ENCODE measurements at regions not wholly inside any gene's neighbourhood (a gene's known extent, or its start where the extent isn't known, plus 50 kb on each side); places are given as distances from the start of the nearest gene placed in this dataset.
"Not testable (repeated sequence)": the region's sequence is repeated elsewhere in the genome, so short reads cannot be mapped to it uniquely, and the experiment has no call there.

- no peak for DNase-seq (ENCODE audit: low spot score)
These were observed 300.5 kb downstream of the CCDC74A start for GRCh38 chr2:131828164-131828561.

- DNase-seq (ENCODE audit: low spot score), result not testable (repeated sequence)
These were observed 301.2 kb downstream of the CCDC74A start for GRCh38 chr2:131828633-131829455.

DNA sequence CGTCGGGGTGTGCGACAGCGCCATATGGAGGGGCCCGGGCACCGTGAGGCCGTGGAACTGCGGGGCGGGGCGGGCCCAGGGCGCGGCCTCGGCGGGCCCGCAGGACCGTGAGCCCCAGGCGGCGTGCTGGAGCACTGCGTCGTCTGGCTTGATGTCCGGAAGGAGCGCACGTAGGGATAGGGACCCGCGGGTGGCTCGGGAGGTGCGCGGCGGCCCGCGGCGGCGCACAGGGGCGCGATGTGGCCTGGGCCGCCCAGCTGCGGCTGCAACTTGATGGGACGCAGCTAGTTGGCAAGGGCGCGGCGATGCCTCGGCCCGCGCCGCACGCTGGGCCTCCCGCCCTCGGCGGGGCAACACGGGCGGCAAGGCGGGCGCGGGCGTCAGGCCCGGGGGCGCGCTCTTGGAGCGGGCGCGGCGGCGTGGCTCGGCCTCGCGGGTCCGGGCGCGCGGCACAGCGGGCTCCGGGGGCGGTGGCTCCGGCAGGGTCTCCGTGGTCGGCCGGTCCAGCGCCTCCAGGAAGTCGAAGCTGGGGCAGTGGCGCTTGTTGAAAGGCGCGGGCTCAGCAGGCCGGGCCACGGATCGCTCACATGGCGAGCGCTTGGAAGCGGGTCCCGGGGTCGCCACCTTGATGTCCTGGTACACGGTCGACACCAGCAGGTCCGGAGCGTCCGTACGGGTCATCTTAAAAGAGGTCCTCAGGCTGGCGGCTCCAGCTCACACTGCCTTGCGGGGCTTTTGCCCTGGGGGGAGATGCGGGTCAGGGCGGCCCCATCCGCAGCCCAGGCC is 302.0 kb downstream of the CCDC74A start:
- not testable (repeated sequence) for DNase-seq (ENCODE audit: low spot score)

- not testable (repeated sequence) for DNase-seq (ENCODE audit: low spot score)
These were observed 302.7 kb downstream of the CCDC74A start for GRCh38 chr2:131830242-131830945.

- DNase-seq (ENCODE audit: low spot score), result not testable (repeated sequence)
These were observed 303.2 kb downstream of the CCDC74A start for GRCh38 chr2:131830946-131831310.

GRCh38 chr2:131831450-131832208 is 303.9 kb downstream of the CCDC74A start:
- not testable (repeated sequence) for DNase-seq (ENCODE audit: low spot score)

DNA sequence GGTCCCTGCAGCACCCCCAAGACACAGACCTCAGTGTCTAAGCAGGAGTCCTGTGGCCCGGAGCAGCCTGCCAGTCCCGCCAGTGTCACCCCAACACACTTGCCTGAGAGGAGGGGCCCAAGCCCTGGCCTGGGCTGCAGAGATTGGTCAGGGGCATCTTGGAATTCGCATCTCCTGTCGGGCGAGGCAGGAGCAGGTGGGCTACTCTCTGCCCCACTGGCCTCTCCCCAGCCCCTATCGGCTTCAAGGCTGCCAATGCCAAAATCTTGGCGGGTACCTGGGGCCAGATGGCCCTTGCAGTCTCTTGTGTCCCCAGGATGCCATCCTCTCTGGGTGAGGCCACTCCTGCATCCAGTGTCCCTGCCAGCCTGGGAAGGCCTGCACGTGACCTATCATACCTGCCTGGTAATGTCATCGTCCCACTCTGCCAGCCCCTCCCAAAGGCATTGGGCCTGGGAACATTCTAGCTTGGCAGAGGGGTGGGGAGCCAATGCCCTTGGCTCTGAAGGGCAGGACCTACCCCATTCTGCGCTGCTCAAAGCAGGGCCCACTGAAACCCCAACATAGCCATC is 304.6 kb downstream of the CCDC74A start:
- not testable (repeated sequence) for DNase-seq (ENCODE audit: low spot score)

- DNase-seq (ENCODE audit: low spot score), result not testable (repeated sequence)
These were observed 305.2 kb downstream of the CCDC74A start for GRCh38 chr2:131832917-131833316.

DNA sequence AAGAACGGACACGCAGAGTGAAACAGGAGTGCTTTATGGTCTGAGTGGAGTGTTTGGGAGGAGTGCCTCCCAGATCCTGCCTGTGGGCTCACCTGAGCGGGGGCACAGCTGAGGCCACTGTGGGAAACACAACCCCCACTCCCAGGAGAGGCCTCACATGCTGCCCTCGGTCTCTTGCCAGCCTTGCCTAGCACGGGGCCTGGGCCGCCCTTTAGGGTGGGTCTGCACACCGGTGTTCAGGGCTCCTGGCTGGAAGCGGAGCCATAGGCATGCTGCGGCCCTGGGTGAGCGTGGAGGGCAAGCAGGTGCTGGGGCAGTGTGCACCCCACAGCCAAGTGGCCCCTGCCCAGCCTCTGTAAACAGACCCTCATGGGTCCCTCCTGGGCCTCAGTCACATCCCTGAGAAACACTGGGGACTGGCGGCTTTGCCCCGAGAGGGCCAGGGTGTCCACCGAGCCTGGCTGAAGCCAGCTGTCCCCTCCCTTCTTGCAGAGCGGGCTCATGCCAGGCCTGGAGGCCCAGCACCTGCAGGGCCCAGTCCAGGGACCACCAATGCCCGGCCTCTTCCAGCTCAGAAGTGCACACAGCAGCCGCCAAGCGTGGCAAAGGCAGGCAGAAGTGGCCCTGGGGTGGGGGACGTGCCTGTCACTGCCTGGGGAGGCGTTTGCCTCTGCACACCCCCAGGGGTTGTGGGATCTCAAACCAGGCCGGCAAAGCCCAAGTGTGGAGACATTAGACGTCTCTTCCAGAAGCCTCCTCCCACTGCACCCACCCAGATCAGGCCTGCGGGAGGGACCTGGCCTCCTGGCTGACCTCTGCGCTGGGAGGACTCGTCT is 305.9 kb downstream of the CCDC74A start:
- not testable (repeated sequence) for DNase-seq (ENCODE audit: low spot score)

DNA sequence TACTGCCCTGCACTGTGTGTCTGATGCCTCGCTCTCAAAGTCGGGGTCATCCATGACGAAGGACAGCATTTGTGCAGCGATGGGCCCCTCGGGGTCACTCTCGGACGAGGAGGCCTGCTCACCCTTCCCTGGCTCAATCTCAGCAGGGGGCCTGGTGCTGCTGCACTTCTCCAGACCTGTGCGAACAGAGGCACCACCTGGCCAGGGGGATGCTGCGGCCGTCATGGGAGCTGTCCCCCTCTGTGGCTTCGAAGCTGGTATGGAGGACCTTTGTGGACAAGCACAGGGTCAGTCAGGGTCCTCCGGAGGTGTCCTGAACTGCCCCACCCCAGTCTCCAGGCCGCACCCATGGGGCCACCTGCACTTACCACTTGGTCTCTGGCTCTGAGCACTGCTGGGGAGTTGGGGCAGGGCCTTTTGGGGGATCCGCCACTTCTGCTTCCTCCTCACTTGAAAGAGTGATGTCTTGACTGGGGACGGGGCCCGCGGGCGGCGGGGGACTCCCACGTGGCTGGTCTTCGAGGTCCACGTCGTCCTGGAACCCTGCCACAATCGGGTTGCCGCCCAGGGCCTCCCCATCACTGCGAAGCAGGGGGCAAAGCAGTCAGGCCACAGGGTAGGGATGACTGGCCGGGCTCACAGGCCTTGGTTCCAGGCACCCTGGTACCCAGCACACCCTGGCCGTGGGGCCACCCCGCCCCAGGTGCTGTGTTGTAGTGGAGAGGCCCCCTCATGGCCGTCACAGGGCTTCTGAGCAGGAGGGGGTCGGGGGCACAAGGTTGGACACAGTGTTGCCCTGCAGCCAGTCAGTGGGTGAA is 306.7 kb downstream of the CCDC74A start:
- not testable (repeated sequence) for DNase-seq (ENCODE audit: low spot score)

DNA sequence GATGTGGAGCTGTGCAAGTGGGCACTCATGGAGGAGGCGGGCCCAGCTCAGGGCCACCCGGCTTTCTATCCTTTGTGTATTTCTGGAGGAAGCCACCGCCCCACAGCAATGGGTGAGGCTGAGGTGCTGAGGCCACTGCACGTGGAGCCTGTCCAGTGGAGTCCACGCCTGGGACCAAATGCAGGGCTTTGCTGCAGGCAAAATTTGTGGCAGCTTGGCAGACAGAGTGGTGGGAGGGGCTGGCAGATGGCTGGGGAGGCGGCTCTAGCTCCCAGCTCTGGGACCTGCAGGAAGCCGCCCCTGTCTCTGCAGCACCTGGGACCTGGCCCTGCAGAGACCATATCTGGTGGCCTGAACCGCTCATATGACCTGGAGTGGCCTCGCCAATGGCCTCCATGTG is 307.3 kb downstream of the CCDC74A start:
- not testable (repeated sequence) for DNase-seq (ENCODE audit: low spot score)

- DNase-seq (ENCODE audit: low spot score), result no peak
These were observed 308.0 kb downstream of the CCDC74A start for GRCh38 chr2:131835621-131836091.

- DNase-seq (ENCODE audit: low spot score), result not testable (repeated sequence)
These were observed 308.4 kb downstream of the CCDC74A start for GRCh38 chr2:131836116-131836515.

DNA sequence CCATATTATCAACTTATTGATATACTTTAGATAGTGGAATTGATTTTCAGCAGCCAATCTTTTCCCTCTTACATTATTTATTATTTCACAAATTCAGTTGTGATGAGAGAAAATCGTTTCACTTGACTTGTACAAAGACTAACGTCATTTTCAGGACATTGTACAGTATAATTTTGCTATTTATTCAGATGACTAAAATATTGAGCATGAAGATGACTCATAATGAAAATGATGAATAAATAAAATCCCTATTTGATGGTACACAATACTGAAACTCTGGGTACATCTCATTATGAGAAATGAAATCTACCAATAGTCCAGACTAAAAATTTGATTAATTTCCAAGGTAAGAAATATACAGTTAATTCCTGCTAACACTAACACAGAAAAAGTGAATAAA is 316.4 kb downstream of the CCDC74A start:
- not testable (repeated sequence) for DNase-seq (ENCODE audit: low spot score)

DNA sequence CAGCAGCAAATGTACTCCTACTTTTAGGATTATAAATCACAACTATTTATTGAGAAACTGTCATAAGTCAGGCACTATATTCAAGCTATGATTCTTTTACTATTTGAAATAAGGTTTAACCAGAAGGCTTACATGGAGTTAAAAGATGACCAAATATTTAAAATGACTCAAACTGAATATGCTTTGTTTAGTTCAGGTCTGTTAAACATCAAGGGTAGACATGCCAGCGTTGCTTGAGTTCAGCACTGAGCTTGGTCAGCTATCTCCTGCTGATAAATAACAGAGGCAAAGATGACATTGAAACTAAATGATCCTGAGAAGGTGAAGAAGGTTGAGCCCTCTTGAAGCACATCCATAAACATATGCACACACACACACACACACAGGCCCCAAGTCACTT is 305.6 kb downstream of the ANKRD30BL start:
- DNase-seq (ENCODE audit: low spot score), result not testable (repeated sequence)

- not testable (repeated sequence) for DNase-seq (ENCODE audit: low spot score)
These were observed 303.6 kb downstream of the ANKRD30BL start for GRCh38 chr2:131858197-131858596.
